ES-I3 (cell line): ENCODE measurements at regions not wholly inside any gene's neighbourhood (a gene's known extent, or its start where the extent isn't known, plus 50 kb on each side); places are given as distances from the start of the nearest gene placed in this dataset.

Experiments used
- H3K36me3 ChIP-seq: 2 replicates; pipeline ENCODE4 v1.6.1; 2013; ENCODE audit warnings: mild to moderate bottlenecking, low read length, control low read depth, moderate library complexity; ENCODE audit not compliant: insufficient read depth
- H3K4me1 ChIP-seq: 2 replicates; pipeline ENCODE4 v1.6.1; 2013; ENCODE audit warnings: mild to moderate bottlenecking, control low read depth, low read length; ENCODE audit not compliant: insufficient read depth
- H3K9ac ChIP-seq: 2 replicates; pipeline ENCODE4 v1.6.1; 2013; ENCODE audit warnings: low read depth, mild to moderate bottlenecking, low read length, moderate library complexity
- H3K9me3 ChIP-seq: 2 replicates; pipeline ENCODE4 v1.6.1; 2013; ENCODE audit warnings: mild to moderate bottlenecking, low read length, moderate library complexity; ENCODE audit not compliant: control insufficient read depth, insufficient read depth

DNA sequence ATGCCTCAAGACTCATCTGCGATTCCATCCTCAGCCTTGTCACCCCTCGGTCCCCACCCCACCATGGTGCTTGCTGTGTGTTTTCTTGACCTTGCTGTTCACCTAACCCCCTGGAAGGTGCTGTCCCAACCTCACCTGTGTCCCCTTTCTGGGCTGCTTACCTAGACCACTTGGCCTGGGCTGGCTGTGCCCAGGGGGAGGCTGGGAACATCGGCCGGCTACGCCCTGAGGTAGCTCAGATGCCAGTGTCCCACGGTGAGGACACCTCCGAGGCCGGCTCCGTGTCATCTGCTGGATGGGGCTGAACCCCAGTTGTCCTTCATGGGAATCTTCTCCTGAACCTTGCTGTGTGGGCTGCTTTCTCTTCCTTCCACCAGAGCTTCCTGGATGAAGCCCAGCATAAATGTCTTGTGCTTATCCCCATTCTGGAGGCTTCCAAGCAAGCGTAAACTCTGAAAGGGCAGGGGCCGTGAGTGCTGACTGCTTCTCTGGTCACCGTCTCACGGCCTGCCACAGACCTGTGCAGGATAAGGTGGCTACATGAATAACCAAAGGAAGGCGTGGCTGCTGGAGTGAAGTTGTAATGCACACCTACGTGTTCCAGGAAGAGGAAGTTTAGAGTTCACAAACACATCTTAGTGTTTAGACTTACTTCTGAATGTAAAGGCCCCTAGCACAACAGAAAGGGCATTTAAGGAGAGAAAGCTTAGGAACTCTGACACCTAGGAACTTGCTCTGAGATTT lies 724.3 kb downstream of the TBC1D22A start:
- no peaks in the 10 kb centered on the region for H3K9me3 ChIP-seq

DNA sequence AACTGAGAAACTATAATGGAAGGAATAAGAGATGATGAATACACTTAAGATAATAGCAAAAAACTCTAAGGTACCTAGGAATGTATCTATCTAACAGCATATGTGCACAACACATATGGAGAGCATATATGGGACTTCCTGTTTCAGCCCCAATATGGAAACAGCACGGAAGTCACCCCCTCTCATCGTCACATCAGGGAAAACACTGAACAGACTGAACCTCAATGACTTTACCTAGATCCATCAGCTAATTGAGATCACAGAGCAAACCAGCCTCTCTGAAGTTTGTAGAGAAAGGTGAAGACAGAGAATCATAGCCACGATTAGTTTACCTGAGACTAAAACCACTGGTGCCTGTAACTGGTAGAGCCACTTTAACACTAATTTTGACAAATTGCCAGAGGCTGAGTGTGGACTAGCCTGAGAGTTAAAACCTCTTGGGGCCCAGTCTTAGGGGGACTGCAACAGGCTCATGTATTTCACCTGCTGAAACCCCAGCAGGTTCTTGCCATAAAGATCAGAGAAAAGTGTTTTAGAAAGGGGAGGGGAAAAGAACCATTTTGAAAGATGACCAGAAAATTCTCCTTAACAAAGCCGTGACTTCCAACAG lies 722.6 kb downstream of the TBC1D22A start:
- no peak overlapping the region for H3K9ac ChIP-seq
- no peaks in the 10 kb centered on the region for H3K9me3 ChIP-seq
- H3K4me1 ChIP-seq: no peaks in the 10 kb centered on the region
- H3K36me3 ChIP-seq: no peaks in the 10 kb centered on the region

More for the DNA sequence above, 724.3 kb downstream of the TBC1D22A start:
- Histone ChIP-seq H3K36me3 (no peaks in the 10 kb centered on the region), H3K4me1 (no peaks in the 10 kb centered on the region), H3K9ac (no peak overlapping the region)

DNA sequence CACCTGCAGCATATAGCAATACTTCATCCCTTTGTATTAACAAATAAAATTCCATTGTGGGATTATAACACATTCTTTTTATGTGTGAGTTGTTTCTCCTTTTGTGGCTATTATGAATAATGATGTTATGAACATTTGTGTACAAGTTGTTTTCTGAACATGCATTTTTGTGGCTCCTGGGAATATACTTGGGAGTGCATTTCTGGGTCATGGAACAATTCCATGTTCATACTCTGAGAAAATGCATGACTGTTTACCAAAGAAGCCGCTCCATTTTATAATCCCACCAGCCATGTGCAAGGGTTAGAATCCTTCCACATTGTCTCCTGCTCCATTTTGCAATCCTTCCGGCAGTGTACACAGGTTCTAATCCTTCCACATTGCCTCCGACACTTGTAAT lies 713.8 kb downstream of the TBC1D22A start:
- no peak overlapping the region for H3K9ac ChIP-seq
- no peaks in the 10 kb centered on the region for H3K4me1 ChIP-seq
- no peaks in the 10 kb centered on the region for H3K36me3 ChIP-seq
- no peaks in the 10 kb centered on the region for H3K9me3 ChIP-seq

DNA sequence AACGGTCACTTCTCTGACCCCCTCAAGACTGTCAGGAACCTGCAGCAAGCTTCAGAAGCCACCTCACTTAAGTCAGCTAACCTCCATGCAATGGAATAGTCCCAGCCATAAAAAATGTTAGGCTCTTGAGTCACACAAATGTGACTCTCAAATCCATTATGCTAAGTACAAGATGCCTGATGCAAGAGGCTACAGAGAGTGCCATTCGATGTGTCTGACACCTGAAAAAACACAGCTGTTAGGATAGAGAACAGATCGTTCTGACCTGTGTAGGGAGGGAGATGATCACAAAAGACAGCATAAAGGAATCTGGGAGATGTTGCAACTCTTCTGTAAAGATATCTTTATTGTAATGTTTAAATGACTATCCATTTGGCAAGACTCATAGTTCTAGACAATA lies 712.4 kb downstream of the TBC1D22A start:
- H3K4me1 ChIP-seq: no peaks in the 10 kb centered on the region
- H3K36me3 ChIP-seq: no peaks in the 10 kb centered on the region
- H3K9me3 ChIP-seq: no peaks in the 10 kb centered on the region
- H3K9ac ChIP-seq: no peak overlapping the region

DNA sequence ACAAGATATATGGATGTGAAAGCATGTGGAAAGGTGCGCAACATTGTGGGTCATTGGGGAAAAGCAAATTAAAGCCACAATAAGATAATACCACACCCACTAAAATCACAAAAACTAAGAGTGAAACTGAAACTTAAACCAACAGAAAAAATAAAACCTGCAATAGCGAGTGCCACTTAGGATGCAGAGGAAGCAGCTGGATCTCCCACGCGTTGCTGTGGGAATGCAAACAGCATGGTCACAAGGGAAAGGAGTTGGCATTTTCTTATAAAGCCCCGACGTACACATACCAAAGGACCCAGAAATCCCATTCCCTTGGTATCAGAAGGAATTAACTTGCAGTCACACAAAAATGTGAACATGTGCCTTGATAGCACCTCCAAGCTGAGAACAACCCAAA lies 712.0 kb downstream of the TBC1D22A start:
- Histone ChIP-seq H3K9ac (no peak overlapping the region), H3K9me3 (no peaks in the 10 kb centered on the region)

DNA sequence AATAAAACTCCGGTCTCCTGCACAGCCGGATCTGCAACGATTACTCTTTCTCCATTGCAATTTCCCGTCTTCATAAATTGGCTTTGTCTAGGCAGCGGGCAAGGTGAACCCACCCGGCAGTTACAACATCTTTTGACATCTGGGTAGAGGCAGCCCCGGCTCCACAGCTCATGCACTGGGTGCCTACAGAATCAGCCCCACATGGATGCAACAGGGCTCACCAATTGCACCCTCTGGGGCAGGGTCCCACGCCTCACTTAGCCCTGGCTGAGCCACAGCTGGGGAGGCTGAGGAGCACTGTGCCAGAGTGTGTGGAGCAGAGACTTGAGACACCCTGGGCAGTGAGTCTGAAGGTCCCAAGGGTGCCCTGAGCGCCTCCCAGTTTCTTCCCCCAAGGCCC lies 710.2 kb downstream of the TBC1D22A start:
- Histone ChIP-seq H3K4me1 (no peaks in the 10 kb centered on the region), H3K36me3 (no peaks in the 10 kb centered on the region), H3K9me3 (no peaks in the 10 kb centered on the region), H3K9ac (no peak overlapping the region)

More for the DNA sequence above, 712.0 kb downstream of the TBC1D22A start:
- no peaks in the 10 kb centered on the region for H3K36me3 ChIP-seq
- H3K4me1 ChIP-seq: no peaks in the 10 kb centered on the region

DNA sequence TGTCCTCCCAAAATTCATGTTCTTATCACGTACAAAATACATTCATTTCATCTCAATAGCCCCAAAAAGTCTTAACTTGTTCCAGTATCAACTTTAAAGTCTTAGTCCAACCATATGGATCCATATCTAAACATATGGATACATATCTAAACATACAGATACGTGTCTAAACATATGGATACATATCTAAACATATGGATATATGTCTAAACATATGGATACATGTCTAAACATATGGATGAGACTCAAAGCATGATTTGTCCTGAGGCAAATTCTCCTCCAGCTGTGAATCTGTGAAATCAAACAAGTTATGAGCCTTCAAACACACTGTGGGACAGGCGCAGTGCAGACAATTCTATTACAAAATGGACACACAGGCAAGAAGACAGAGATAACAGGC lies 709.0 kb downstream of the TBC1D22A start:
- H3K36me3 ChIP-seq: no peaks in the 10 kb centered on the region
- no peak overlapping the region for H3K9ac ChIP-seq
- no peaks in the 10 kb centered on the region for H3K9me3 ChIP-seq
- H3K4me1 ChIP-seq: no peaks in the 10 kb centered on the region

DNA sequence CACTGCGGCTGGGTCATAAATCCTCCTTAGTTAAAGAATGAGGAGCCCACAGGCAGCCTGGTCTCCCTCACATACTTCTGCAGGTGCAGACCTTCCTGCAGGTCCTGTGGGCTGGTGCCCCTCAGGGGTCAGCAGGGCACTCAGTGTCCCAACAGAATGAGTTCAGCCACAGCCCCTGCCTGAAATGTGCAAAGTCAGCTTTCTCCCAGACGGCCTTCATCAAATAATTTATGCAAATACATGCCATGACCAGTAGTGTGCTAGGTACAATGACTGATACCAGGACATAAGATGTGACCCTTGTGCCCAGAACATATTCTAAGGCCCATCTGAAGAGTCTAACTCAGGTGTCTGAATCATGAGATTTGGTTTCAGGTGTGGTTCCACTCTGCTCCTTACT lies 703.4 kb downstream of the TBC1D22A start:
- no peaks in the 10 kb centered on the region for H3K9me3 ChIP-seq
- no peak overlapping the region for H3K9ac ChIP-seq

DNA sequence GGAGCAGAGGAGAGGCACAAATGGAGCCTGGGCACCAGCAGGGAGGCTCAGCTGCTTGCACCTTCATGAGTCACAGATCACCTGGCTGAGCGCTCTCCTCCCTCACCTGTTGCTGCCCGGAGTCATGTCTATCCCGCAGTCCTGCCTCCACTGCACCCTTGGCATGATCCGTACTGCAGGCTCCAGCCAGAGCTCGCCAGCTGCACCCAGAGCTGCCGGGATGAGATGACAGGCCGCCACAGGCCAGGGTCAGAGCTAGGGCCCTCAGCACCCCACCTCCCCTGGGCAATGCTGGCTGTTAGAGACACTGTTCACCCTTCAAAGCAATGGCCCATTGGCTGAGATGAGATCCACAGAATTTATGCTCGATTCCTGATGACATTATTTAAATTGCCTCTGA lies 702.8 kb downstream of the TBC1D22A start:
- Histone ChIP-seq H3K9ac (no peak overlapping the region), H3K4me1 (no peaks in the 10 kb centered on the region), H3K36me3 (no peaks in the 10 kb centered on the region), H3K9me3 (no peaks in the 10 kb centered on the region)

More for the DNA sequence above, 703.4 kb downstream of the TBC1D22A start:
- H3K4me1 ChIP-seq: no peaks in the 10 kb centered on the region
- no peaks in the 10 kb centered on the region for H3K36me3 ChIP-seq

DNA sequence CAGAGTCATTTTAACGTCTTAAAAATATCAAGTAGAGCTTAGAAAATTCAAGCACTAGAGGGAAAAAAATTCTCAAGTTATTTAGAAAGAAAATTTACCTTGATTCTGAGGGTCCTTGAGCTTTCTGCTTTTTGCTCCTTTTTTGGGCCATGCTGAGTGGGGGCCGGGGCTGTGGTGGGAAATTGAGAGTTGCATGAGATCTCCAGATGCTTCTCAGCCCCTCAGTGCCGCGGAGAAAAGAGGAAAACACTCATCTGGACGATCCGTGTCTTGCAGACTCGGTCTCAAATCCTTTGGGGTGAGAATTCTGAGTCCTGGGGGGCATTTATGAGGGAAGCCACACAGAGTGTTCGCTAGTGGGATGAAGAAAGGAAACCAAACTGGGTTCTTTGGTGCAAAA lies 700.8 kb downstream of the TBC1D22A start:
- H3K4me1 ChIP-seq: no peaks in the 10 kb centered on the region
- H3K9me3 ChIP-seq: no peaks in the 10 kb centered on the region
- H3K36me3 ChIP-seq: no peaks in the 10 kb centered on the region
- H3K9ac ChIP-seq: no peak overlapping the region

DNA sequence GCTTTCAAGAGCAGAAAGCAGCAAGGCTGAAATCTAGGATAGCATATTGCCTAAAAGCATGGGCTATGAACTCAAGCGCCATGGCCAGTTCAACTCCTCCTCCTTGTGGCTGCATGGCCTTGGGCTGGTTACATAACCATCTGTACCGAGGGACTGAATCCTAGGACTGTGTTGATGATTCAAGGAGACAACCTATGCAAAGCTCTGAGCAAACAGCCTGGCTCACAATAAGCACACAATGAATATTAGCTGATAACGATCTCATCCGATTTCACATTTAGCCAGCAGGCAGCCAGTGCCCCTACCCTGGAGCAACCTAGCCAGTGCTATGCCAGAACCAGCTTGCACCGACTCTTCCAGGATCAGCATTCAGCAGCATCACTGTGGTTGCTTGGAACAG lies 698.4 kb downstream of the TBC1D22A start:
- Histone ChIP-seq H3K4me1 (no peaks in the 10 kb centered on the region), H3K9me3 (no peaks in the 10 kb centered on the region), H3K36me3 (no peaks in the 10 kb centered on the region), H3K9ac (no peak overlapping the region)

DNA sequence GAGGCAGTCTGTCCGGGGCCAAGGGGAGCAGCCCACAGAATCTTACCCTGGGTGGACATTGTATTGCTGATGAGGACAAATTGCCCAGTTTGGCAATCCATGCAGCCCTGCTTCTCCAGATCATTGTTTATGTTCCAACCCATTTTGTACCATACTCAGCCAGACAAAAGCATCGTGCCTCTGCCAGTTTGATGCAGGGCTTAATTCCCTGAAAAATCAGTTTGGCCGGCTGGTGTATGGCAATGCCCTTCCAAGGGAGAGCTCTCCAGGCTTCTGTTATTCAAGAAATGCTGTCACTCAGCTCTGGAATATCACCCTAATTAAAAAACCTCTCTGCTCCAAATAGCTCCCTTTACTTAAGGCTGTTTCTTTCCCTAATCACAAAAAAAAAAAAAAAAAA lies 697.7 kb downstream of the TBC1D22A start:
- Histone ChIP-seq H3K9me3 (no peaks in the 10 kb centered on the region), H3K36me3 (no peaks in the 10 kb centered on the region), H3K4me1 (no peaks in the 10 kb centered on the region), H3K9ac (no peak overlapping the region)

DNA sequence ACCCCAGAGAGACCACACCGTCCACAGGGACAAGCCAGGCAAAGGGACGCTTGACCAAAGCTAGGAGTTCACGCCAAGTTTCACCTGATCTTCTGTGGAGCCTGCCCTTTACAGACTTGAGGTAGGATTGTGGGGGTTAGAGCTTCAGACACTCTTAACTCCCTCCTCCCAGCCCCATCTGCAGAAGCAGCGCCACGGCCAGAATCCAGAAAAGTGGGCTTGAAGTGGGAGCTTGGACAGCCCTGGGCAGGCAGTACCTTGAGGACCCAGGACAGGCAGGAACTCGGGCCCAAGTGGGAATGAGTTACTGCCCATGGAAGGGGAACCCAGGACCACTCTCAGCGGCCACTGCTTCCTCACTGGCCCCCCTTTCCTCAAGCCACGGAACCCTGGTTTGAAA lies 695.9 kb downstream of the TBC1D22A start:
- Histone ChIP-seq H3K4me1 (no peaks in the 10 kb centered on the region), H3K36me3 (no peaks in the 10 kb centered on the region), H3K9ac (no peak overlapping the region), H3K9me3 (no peaks in the 10 kb centered on the region)

DNA sequence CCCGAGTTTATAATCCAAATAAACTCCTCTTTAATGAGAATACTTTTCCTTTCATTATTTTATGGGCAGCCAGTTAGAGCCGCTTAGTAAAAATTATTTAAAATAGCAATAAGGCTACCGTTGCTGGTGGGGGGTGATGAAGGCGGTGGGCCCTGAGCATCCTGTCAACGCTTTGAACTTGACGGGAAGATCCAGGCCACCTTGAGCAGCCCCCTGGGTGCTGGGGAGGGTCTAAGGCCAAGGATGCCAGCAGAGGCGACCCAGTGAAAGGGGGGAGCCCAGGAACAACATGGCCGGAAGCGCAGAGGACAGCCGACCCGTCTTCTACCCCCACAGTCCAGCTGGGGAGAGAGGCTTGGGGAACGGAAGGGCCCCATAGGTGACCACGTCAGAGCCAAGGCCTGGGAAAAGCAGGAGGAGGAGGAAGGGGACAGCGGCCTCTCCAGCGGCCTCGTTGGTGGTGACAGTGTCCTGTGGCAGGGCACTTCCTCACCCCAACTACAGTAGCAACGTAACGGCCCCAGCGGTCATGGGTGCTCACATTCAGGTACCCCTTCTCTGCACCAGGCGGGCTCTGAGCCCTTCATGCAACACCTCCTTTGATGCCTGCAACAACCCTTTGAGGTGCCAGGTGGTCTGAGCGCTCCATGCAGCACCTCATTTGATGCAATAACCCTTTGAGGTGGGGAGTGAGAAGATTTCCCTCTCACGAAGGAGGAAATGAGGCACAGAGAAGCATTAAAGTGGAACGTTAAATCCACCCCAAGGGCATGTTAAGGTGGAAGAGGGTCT lies 695.3 kb downstream of the TBC1D22A start:
- Histone ChIP-seq H3K36me3 (no peaks in the 10 kb centered on the region), H3K9ac (no peak overlapping the region), H3K9me3 (no peaks in the 10 kb centered on the region), H3K4me1 (no peaks in the 10 kb centered on the region)

DNA sequence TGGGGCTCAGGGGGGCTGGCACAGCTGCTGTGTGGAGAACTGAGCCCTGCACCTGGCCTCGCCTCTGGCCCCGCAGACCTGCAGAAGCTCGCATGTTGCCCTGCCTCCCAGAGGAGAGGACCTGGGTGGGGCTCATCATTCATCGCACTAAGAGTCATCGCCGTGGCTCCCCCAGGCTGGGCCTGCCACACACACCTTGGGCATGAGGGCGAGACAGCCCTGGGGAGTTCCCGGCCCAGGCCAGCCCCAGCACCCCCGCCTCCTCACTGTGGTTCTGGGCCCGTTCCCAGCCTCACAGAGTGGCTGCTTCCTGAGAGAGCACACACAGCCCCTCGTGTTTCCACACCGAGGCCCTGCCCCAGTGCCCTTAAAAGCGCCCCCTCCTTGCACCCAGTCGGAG lies 694.6 kb downstream of the TBC1D22A start:
- Histone ChIP-seq H3K36me3 (no peaks in the 10 kb centered on the region), H3K9me3 (no peaks in the 10 kb centered on the region), H3K4me1 (no peaks in the 10 kb centered on the region), H3K9ac (no peak overlapping the region)
